Right lobe of liver (tissue), 6 donors: ENCODE measurements at regions not wholly inside any gene's neighbourhood (a gene's known extent, or its start where the extent isn't known, plus 50 kb on each side); places are given as distances from the start of the nearest gene placed in this dataset.

Experiments used
- ATAC-seq, 4 donors: fragments of 200-7000 bp; cut with Tn5 transposase; one replicate each; pipeline ENCODE4 v1.9.1; 2020; ENCODE audit warnings: mild to moderate bottlenecking in 4 of 4, moderate library complexity in 4 of 4
- DNase-seq, 3 donors: peaks; one replicate each; pipeline ENCODE4 v3.0.0-alpha.2; 2020
- H3K27ac ChIP-seq, 3 donors: fragments of 200-600 bp; one replicate each; pipeline ENCODE4 v1.8.0; 2022
- H3K27me3 ChIP-seq, 2 donors: fragments of 200-600 bp; one replicate each; pipeline ENCODE4 v1.8.0; 2022
- H3K36me3 ChIP-seq, 4 donors: fragments of 200-600 bp; sonication (generic) in 1 of 4; one replicate each; pipeline versions ENCODE4 v1.5.1 to v1.8.0; 2017 to 2022; ENCODE audit warnings: control low read depth in 1 of 4
- H3K4me1 ChIP-seq, 4 donors: fragments of 200-600 bp; sonication (generic) in 1 of 4; one replicate each; pipeline versions ENCODE4 v1.5.1 to v1.8.0; 2017 to 2022; ENCODE audit warnings: control low read depth in 1 of 4
- H3K4me3 ChIP-seq, 3 donors: fragments of 200-600 bp; one replicate each; pipeline ENCODE4 v1.8.0; 2022
- H3K9me3 ChIP-seq, 4 donors: fragments of 200-600 bp; sonication (generic) in 1 of 4; one replicate each; pipeline versions ENCODE4 v1.5.1 to v1.8.0; 2017 to 2022; ENCODE audit warnings: control low read depth in 1 of 4
- CTCF ChIP-seq, 4 donors: fragments of 200-600 bp in 3 of 4; fragments of 450-650 bp in 1 of 4; IDR thresholded peaks; one replicate each; pipeline versions ENCODE4 v1.5.1 to v1.8.0; 2016 to 2022; ENCODE audit warnings: antibody characterized with exemption in 4 of 4, mild to moderate bottlenecking in 2 of 4
- POLR2A ChIP-seq: fragments of 450-650 bp; IDR thresholded peaks from one replicate; pipeline ENCODE4 v1.6.1; 2017; ENCODE audit warnings: antibody characterized with exemption, mild to moderate bottlenecking
- WGBS: methylation state at CpG from one replicate; pipeline ENCODE4 v1.1.6; 2018; ENCODE audit warnings: low coverage, low lambda C conversion rate; ENCODE audit not compliant: insufficient coverage; ENCODE audit errors: missing lambda C conversion rate; 5-methylcytosine and 5-hydroxymethylcytosine counted together
- intact Hi-C, 2 donors: fragments of 100-400 bp; cut with DNase I; formaldehyde crosslinking; loops; one replicate each; pipeline versions ENCODE4 v1.11.2 to v1.14.1; 2022
- donor health status: DM: no; HTN: yes; CAD: no.
- donor health status: DM: no; HTN: no; CAD: no.
- donor health status: DM: no; HTN: no; CAD: no.
- donor health status: DM: no; HTN: yes; CAD: no.
- donor health status: DM: no; HTN: yes; CAD: no.

- no peaks in the 10 kb centered on the region for H3K27me3 ChIP-seq
- 73% methylated on average over 1 of the region's 1 CpG for WGBS
- DNase-seq: no peak
- intact Hi-C loops: no loop called here
- H3K36me3 ChIP-seq: no peaks in the 10 kb centered on the region
- no peak overlapping the region for H3K27ac ChIP-seq
- no peak for ATAC-seq
- no peak overlapping the region for H3K4me3 ChIP-seq
- no peaks in the 10 kb centered on the region for H3K9me3 ChIP-seq
- TF ChIP-seq POLR2A (no peak), CTCF (IDR thresholded peaks at IDR 0.05) (no peak)
- H3K4me1 ChIP-seq: no peaks in the 10 kb centered on the region
Observed at GRCh38 chr16:86903068-86903467, 324.7 kb downstream of the FOXL1 start.

GRCh38 chr16:86905302-86905701, 327.0 kb downstream of the FOXL1 start:
- 30% methylated on average over 5 of the region's 9 CpGs for WGBS
- no peak for DNase-seq

GRCh38 chr16:86906623-86907022, 328.3 kb downstream of the FOXL1 start:
- DNase-seq (no peak), ATAC-seq (no peak)
- no peak for TF ChIP-seq POLR2A
- TF ChIP-seq CTCF (IDR thresholded peaks at IDR 0.05): no peak
- intact Hi-C loops: no loop called here
- 64% methylated on average over 14 of the region's 14 CpGs for WGBS
- Histone ChIP-seq H3K4me1 (no peaks in the 10 kb centered on the region), H3K36me3 (no peaks in the 10 kb centered on the region), H3K27me3 (no peaks in the 10 kb centered on the region), H3K4me3 (no peak overlapping the region), H3K27ac (no peak overlapping the region), H3K9me3 (no peaks in the 10 kb centered on the region)

More at GRCh38 chr16:86905302-86905701, 327.0 kb downstream of the FOXL1 start:
- H3K4me3 ChIP-seq: no peak overlapping the region
- ATAC-seq: no peak
- intact Hi-C loops: no loop called here
- H3K4me1 ChIP-seq: no peaks in the 10 kb centered on the region
- TF ChIP-seq CTCF (IDR thresholded peaks at IDR 0.05) (no peak), POLR2A (no peak)
- H3K36me3 ChIP-seq: no peaks in the 10 kb centered on the region
- no peaks in the 10 kb centered on the region for H3K9me3 ChIP-seq
- H3K27me3 ChIP-seq: no peaks in the 10 kb centered on the region
- H3K27ac ChIP-seq: no peak overlapping the region

GRCh38 chr16:86909359-86910160, 331.2 kb downstream of the FOXL1 start:
- Histone ChIP-seq H3K4me3 (no peak overlapping the region), H3K36me3 (no peaks in the 10 kb centered on the region), H3K27ac (no peak overlapping the region), H3K9me3 (no peaks in the 10 kb centered on the region), H3K4me1 (no peaks in the 10 kb centered on the region), H3K27me3 (no peaks in the 10 kb centered on the region)
- DNase-seq: no peak
- TF ChIP-seq POLR2A: no peak
- TF ChIP-seq CTCF (IDR thresholded peaks at IDR 0.05): no peak
- intact Hi-C loops: no loop called here
- 68% methylated on average over 10 of the region's 19 CpGs for WGBS
- no peak for ATAC-seq
